OCI-M1 (cell line): ENCODE measurements at regions not wholly inside any gene's neighbourhood (a gene's known extent, or its start where the extent isn't known, plus 50 kb on each side); places are given as distances from the start of the nearest gene placed in this dataset.
A peak's percentile ranks its signal among the peaks of the same experiment; 100 is the strongest.
"Not testable (repeated sequence)": the region's sequence is repeated elsewhere in the genome, so short reads cannot be mapped to it uniquely, and the experiment has no call there.

Source experiments
- DNase-seq: peaks from one replicate; lab custom pipeline; 2025; lab: John Stamatoyannopoulos, UW

GRCh38 chr5:144004751-144005150 lies 165.7 kb downstream of the YIPF5 start:
- DNase-seq: no peak

DNA sequence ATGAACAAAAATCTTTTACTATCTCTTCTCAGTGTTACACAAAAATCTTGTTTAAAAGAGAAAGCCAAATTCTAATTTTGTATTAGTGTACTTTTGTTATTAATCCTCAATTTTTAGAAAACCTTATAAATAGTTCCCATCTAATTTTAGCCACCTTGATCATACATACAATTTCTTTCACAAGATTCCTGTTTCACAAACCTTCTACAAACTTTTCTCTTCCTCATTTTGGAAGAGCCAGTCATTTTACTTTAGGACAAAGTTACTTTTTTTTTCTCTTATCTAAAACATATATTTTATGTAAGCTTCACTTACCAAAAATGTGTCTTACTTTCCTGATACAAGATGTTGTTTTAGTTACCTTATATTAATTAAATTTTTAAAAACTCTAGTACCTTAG lies 161.3 kb downstream of the YIPF5 start:
- no peak for DNase-seq

GRCh38 chr5:144011388-144011787 lies 159.1 kb downstream of the YIPF5 start:
- no peak for DNase-seq

- no peak for DNase-seq
Measured at GRCh38 chr5:144013816-144014215, 156.6 kb downstream of the YIPF5 start.

GRCh38 chr5:144015961-144016360 lies 154.5 kb downstream of the YIPF5 start:
- DNase-seq: no peak

DNA sequence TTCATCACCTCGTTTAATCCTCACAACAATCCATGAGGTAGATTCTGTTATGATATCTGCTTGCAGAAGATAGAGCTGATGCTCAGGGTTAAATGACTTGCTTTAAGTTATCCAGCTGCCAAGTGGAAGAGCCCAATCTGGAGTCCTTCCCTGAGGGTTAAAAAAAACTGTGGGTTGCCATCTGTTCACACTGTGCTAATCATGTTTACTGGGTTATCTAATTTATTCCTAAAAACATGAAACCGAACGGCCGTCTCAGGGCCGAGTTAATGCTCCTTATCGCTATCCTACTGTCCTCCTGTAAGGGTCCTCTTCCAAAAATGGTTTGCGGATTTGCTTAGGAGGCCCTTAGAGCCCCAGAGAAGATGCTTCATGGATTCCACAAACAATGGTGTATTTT lies 153.3 kb downstream of the YIPF5 start:
- no peak for DNase-seq

DNA sequence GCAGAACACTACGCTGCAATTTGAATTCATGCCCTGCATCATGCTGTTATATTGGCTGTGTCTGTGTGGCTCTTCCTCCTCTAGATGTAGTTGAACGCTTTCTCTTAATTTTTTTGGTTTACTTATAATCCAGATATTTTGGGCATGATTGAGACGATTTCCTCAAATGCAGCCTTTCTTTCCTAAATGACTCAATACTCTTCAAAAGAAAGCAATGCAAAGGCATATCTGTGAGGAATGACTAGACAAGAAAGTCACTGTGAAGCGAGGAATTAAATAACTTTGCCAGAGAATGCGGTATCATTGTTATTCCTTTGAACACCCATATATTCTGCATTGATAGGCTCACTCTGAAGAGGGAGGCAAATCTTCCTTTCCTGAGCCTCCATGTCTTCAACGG lies 152.8 kb downstream of the YIPF5 start:
- peak; percentile 15 for DNase-seq

DNA sequence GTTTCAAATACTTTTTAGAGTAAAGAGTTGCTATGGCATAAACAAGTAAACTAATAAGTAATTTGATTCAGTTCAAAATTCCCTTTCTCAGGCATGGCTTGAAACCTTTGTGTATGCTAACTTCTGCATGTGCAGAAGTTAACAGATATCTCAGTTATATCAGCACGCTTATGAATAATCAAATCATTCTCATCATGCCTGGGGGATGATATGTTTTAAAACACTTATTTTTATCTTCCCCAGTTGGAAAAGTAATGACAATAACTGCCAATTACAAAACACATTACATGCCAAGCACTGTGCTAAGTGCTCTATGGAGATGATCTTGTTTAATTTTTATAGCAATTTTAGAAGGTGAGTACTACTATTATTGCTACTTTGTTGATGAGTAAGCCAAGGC lies 146.4 kb downstream of the YIPF5 start:
- no peak for DNase-seq

DNA sequence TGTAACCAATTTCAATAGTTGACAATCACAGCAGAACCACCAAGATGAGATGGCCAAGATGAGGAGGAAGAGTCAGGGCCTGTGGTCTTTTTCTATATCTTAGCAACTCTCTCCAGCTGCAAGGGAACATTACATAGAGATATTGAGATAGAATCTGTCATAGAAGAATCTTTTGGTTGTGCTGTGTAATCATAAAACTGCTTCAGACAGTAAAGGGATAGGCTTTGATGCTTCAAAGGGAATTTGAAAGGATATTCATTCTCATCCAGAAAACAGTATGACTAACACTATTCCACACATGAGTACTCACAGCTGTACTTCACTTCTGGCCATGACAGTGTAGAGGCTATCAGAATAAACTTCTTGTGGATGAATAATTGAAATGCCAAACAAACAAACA lies 145.9 kb downstream of the YIPF5 start:
- no peak for DNase-seq

GRCh38 chr5:144026286-144026685 lies 144.2 kb downstream of the YIPF5 start:
- DNase-seq: no peak

- DNase-seq: no peak
Measured at GRCh38 chr5:144028058-144028457, 142.4 kb downstream of the YIPF5 start.

GRCh38 chr5:144028636-144029035 lies 141.8 kb downstream of the YIPF5 start:
- DNase-seq: no peak

DNA sequence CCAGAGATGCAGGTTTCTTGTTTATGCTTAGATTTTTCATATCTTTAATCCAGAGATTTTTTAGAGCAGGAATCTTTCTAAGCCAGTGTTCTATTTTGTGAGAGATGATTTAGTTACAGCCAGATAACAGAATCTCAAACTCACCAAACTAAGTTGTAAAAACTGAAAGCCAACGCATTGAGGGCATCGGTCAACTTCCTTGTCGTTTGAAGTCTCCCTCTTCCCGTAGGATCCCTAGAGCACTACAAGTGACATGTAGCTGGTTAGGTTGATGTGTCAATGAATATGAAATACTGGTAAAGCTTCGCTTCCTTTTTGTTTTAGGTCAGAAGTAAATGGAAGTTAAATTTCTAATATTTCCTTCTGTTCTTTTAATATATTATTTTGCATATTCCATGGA lies 139.6 kb downstream of the YIPF5 start:
- no peak for DNase-seq

DNA sequence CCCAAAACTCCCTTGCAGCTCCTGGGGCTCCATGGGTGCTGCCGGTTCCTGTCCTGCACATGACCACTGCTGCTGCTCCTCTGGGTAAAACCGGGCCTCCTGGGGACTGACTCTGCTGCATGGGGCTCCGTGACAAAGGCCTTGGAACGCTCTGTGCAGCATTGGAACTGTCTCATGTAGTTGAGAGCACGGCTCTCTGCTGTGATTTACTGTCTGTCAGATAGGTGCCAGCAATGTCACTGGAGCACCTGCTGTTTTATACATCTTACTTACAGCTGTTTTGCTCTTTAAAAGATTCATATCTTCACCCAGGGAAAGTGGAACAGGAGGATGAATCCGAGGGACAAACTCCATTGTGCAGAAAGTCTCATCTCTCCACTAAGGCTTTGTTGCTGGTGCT lies 138.1 kb downstream of the YIPF5 start:
- DNase-seq: no peak

DNA sequence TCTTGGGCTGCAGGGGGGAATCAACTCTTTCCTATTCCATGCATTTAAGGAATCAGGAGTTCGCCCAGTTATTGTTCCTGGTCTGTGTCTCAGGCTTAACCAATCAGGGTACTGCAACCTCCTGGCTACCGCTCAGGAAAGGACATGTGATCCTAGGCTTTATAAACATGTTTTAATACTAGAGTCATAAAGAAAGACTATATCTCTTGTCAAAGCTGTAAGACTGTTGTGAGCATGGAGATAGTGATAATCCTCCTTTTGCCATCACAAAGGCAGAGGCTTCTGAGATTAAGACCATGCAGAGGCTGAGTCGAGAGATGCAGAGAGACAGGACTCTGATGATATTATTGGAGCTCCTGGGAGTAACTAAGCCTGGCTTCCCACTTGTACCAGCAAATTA lies 137.0 kb downstream of the YIPF5 start:
- DNase-seq: no peak

DNA sequence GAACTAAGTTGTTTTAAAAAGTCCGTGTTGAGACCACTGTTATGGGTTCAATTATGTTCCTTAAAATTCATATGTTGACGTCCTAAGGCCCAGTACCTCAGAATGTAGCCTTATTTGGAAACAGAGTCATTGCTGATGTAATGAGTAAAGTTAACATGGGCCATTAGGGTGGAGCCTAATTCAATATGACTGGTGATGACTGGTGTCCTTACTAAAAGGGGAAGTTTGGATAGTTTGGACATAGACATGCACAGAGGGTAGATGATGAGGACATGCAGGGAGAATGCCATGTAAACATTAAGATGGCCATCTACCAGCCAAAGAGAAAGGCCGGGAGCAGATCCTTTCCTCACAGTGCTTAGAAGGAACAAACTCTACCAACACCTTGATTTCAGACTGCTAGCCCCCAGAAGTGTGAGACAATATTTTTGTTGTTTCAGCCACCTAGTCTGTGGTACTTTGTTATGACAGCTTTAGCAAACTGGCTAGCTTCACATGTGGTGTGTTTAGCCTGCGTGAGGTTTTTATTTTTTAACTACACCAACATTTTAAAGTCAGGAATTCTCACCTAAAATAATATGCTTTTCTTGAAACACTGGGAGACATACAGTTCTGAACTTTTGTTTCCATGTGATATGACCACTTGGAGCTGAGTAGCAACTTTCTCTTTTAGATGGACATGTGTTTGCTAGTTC lies 135.3 kb downstream of the YIPF5 start:
- DNase-seq: peak; percentile 37

GRCh38 chr5:144036476-144036875 lies 134.0 kb downstream of the YIPF5 start:
- no peak for DNase-seq

- no peak for DNase-seq
Measured at GRCh38 chr5:144040615-144041305, 129.7 kb downstream of the YIPF5 start.

DNA sequence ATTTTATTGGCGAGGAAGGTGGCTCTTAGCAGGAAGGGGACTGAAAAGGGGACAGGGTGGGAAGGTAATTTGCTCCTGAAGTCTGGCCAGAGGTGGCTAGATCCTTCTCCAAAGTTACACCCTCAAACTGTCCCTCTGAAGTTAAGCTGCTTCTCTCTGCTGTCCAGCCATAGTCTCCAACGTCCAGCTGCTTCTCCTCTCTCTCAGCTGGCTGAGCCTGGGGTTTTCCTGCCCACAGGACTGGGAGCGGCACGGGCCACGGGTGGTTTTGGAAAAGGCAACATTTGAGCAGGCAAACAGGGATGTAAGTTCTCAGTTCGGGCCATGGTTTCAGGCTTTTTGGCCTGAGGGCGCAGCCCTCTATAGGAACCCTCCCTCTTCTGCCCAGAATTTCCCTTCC lies 128.3 kb downstream of the YIPF5 start:
- no peak for DNase-seq

DNA sequence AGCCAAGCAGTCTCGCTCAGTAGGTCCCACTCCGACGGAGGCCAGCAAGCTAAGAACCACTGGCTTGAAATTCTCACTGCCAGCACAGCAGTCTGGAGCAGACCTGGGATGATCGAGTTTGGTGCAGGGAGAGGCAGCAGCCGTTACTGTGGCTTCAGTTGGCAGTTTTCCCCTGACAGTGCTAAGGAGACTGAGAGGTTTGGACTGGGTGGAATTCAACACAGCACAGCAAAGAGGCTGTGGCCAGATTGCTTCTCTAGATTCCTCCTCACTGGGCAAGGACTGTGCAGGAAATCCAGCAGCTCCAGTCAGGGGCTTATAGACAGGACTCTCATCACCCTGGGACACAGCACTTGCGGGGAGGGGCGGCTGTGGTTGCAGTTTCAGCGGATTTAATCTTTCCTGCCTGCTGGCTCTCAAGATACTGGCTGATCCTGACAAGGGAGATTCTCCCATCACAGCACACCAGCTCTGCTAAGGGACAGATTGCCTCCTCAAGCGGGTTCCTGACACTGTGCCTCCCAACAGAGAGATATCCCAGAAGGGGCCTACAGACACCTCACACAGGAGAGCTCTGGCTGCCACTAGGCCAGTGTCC lies 122.1 kb downstream of the YIPF5 start:
- peak; percentile 73 for DNase-seq

- not testable (repeated sequence) for DNase-seq
Measured at GRCh38 chr5:144055391-144055790, 115.1 kb downstream of the YIPF5 start.

DNA sequence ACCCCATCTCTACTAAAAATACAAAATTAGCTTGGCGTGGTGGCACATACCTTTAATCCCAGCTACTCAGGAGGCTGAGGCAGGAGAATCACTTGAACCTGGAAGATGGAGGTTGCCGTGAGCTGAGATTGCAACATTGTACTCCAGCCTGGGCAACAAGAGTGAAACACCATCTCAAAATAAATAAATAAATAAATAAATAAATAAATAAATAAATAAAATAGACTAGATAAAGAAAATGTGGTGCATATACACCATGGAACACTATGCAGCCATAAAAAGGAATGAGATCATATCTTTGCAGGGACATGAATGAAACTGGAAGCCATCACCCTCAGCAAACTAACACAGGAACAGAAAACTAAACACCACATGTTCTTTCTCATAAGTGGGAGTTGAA lies 110.4 kb downstream of the YIPF5 start:
- DNase-seq: not testable (repeated sequence)

GRCh38 chr5:144060598-144060997 lies 109.9 kb downstream of the YIPF5 start:
- DNase-seq: no peak
